GM21360 (cell line): ENCODE measurements at regions not wholly inside any gene's neighbourhood (a gene's known extent, or its start where the extent isn't known, plus 50 kb on each side); places are given as distances from the start of the nearest gene placed in this dataset.

ENCODE experiments used
- ATAC-seq: cut with Tn5 transposase; IDR thresholded peaks from one replicate; pipeline ENCODE4 v1.9.1; 2021; ENCODE audit warnings: mild to moderate bottlenecking, moderate library complexity; ENCODE audit not compliant: unreplicated experiment

GRCh38 chr13:25044071-25044470 is 51.9 kb upstream of the PABPC3 start:
- no peak for ATAC-seq
